K562 (cell line): ENCODE measurements at regions not wholly inside any gene's neighbourhood (a gene's known extent, or its start where the extent isn't known, plus 50 kb on each side); places are given as distances from the start of the nearest gene placed in this dataset.

Experiments used
- ATAC-seq: fragments of 200-7000 bp; cut with Tn5 transposase; 3 replicates; pipeline ENCODE4 v1.9.1; 2020; ENCODE audit warnings: moderate library complexity
- BruUV-seq: library from RNA; stranded (reverse); fragments of 400-500 nt; replicated peaks from 2 replicates; lab custom pipeline; 2021; lab: Mats Ljungman, UMichigan
- CTCF ChIA-PET: fragments of 300-600 bp; formaldehyde crosslinking; extraction: SDS; loops from one replicate; lab custom pipeline; 2021; ENCODE audit warnings: low intra/inter-chr PET ratio; lab: Yijun Ruan, JAX
- POLR2A ChIA-PET: fragments of 300-600, 350-650 bp; sonication (Branson Sonifier 250); formaldehyde crosslinking; extraction: SDS; loops from one replicate; lab custom pipeline; 2021; ENCODE audit warnings: antibody characterized with exemption, inconsistent platforms; lab: Yijun Ruan, JAX
- DNase-seq, 4 experiments: peaks; one replicate each; pipeline versions ENCODE4 v3.0.0 to v3.0.0-alpha.2; 2011 to 2018; ENCODE audit warnings: low spot score in 3 of 4, mixed read lengths in 3 of 4; ENCODE audit errors: extremely low read depth in 1 of 4
- FAIRE-seq: peaks from 2 replicates; lab custom pipeline; 2011; peaks lifted over from hg19 to GRCh38; lab: Jason Lieb, UNC
- H2AFZ ChIP-seq: 2 replicates; pipeline ENCODE4 v1.6.0; 2011; ENCODE audit warnings: low read depth, low read length, control low read depth, inconsistent platforms
- H3K27ac ChIP-seq: fragments of 200-600 bp; 3 replicates; pipeline ENCODE4 v1.8.0; 2011; ENCODE audit warnings: low read depth, mild to moderate bottlenecking, control low read depth, inconsistent platforms, low read length, moderate library complexity, mixed read lengths; ENCODE audit errors: extremely low read depth
- H3K27me3 ChIP-seq, 2 experiments: fragments of 300-600 bp in 1 of 2; 2 replicates in 1 of 2; 3 replicates in 1 of 2; pipeline versions ENCODE4 v1.6.0 to v1.8.0; 2011; ENCODE audit warnings: inconsistent platforms in 2 of 2, low read length in 2 of 2, mild to moderate bottlenecking in 1 of 2, mixed read lengths in 1 of 2, moderate library complexity in 1 of 2; ENCODE audit not compliant: control insufficient read depth in 2 of 2, insufficient read depth in 2 of 2
- H3K36me3 ChIP-seq: fragments of 300-600 bp; 3 replicates; pipeline ENCODE4 v1.8.0; 2011; ENCODE audit warnings: mild to moderate bottlenecking, low read length, inconsistent platforms; ENCODE audit not compliant: control insufficient read depth, insufficient read depth
- H3K4me1 ChIP-seq, 2 experiments: fragments of 200-600 bp in 1 of 2; replicated peaks in 1 of 2; 2 replicates in 1 of 2; 3 replicates in 1 of 2; pipeline versions ENCODE4 v1.5.1 to v1.8.0; 2011; ENCODE audit warnings: inconsistent platforms in 2 of 2, low read length in 2 of 2, mild to moderate bottlenecking in 1 of 2, mixed read lengths in 1 of 2, moderate library complexity in 1 of 2; ENCODE audit not compliant: control insufficient read depth in 2 of 2, insufficient read depth in 2 of 2
- H3K4me2 ChIP-seq: 2 replicates; pipeline ENCODE4 v1.6.1; 2011; ENCODE audit warnings: low read length, control low read depth, inconsistent platforms, mixed read lengths; ENCODE audit not compliant: insufficient read depth
- H3K4me3 ChIP-seq: fragments of 200-600 bp; sonication (generic), shearing (Covaris generic); 2 replicates; pipeline ENCODE4 v1.5.1; 2016; ENCODE audit warnings: control low read depth, inconsistent platforms
- H3K79me2 ChIP-seq: fragments of 200-600 bp; 3 replicates; pipeline ENCODE4 v1.8.0; 2011; ENCODE audit warnings: low read length, inconsistent platforms; ENCODE audit not compliant: control insufficient read depth, insufficient read depth
- H3K9ac ChIP-seq, 2 experiments: 2 replicates each; pipeline versions ENCODE4 v1.6.0 to v1.6.1; 2011; ENCODE audit warnings: low read depth in 2 of 2, low read length in 2 of 2, control low read depth in 1 of 2, inconsistent platforms in 1 of 2, mild to moderate bottlenecking in 1 of 2, mixed read lengths in 1 of 2; ENCODE audit not compliant: insufficient read depth in 1 of 2
- H3K9me1 ChIP-seq: one replicate; pipeline ENCODE4 v1.6.0; 2011; ENCODE audit warnings: inconsistent platforms, mild to moderate bottlenecking, low read length, moderate library complexity; ENCODE audit not compliant: control insufficient read depth, insufficient read depth
- H3K9me3 ChIP-seq: replicated peaks from 2 replicates; pipeline ENCODE4 v1.5.1; 2011; ENCODE audit warnings: low read depth, low read length, inconsistent platforms; ENCODE audit not compliant: control insufficient read depth, insufficient read depth
- H4K20me1 ChIP-seq: replicated peaks from 2 replicates; pipeline ENCODE4 v1.6.1; 2011; ENCODE audit warnings: low read length, inconsistent platforms, mixed read lengths; ENCODE audit not compliant: control insufficient read depth, insufficient read depth
- HDGF ChIP-seq: fragments of 450-650 bp; IDR thresholded peaks from 2 replicates; pipeline ENCODE4 v1.6.1; 2016
- NR2C2 ChIP-seq, 2 experiments: fragments of 200-800 bp in 1 of 2; sonication (Bioruptor generic) in 1 of 2; sonication (generic) in 1 of 2; formaldehyde crosslinking in 1 of 2; IDR thresholded peaks; 2 replicates each; pipeline versions ENCODE4 v1.6.1 to v1.8.0; 2016 to 2022; ENCODE audit warnings: mild to moderate bottlenecking in 1 of 2, missing compliant biosample characterization in 1 of 2, missing genetic modification characterization in 1 of 2, missing genetic modification reagents in 1 of 2
- RFX1 ChIP-seq: fragments of 450-650 bp; IDR thresholded peaks from 2 replicates; pipeline ENCODE4 v1.6.1; 2016; ENCODE audit warnings: mild to moderate bottlenecking, moderate library complexity
- SIN3A ChIP-seq, 2 experiments: fragments of 150-350 bp in 1 of 2; IDR thresholded peaks; 2 replicates each; pipeline ENCODE4 v1.6.1; 2011 to 2016; ENCODE audit warnings: borderline replicate concordance in 2 of 2, low read depth in 2 of 2, low read length in 2 of 2, mild to moderate bottlenecking in 2 of 2, moderate library complexity in 2 of 2; ENCODE audit not compliant: control insufficient read depth in 1 of 2
- SIRT6 ChIP-seq: IDR thresholded peaks from one replicate; pipeline ENCODE4 v1.6.1; 2012; ENCODE audit warnings: low read depth, mild to moderate bottlenecking, control low read depth, inconsistent platforms, low read length, moderate library complexity
- STAT5A ChIP-seq: IDR thresholded peaks from 2 replicates; pipeline ENCODE4 v1.6.1; 2012; ENCODE audit warnings: low read length, inconsistent platforms, borderline replicate concordance
- TFAP4 ChIP-seq: sonication (generic); formaldehyde crosslinking; IDR thresholded peaks from 2 replicates; pipeline ENCODE4 v1.8.0; 2022; ENCODE audit warnings: missing genetic modification reagents, mild to moderate bottlenecking, moderate library complexity, borderline replicate concordance
- THRAP3 ChIP-seq: fragments of 450-650 bp; IDR thresholded peaks from 2 replicates; pipeline ENCODE4 v1.6.1; 2016; ENCODE audit warnings: mild to moderate bottlenecking, inconsistent platforms, borderline replicate concordance
- ZBTB17 ChIP-seq: fragments of 450-650 bp; formaldehyde crosslinking; IDR thresholded peaks from 2 replicates; pipeline ENCODE4 v1.4.0; 2020; ENCODE audit warnings: mild to moderate bottlenecking
- ZNF445 ChIP-seq: fragments of 250-450 bp; sonication (Bioruptor Pico); IDR thresholded peaks from 2 replicates; pipeline ENCODE4 v1.4.0; 2020; ENCODE audit warnings: low read depth, mild to moderate bottlenecking, moderate library complexity
- ZNF830 ChIP-seq: fragments of 250-450 bp; sonication (Bioruptor Pico); IDR thresholded peaks from 2 replicates; pipeline ENCODE4 v1.5.0; 2021; ENCODE audit warnings: mild to moderate bottlenecking
- WGBS: fragments of 100-300 bp; shearing (Covaris generic); methylation state at CpG from one replicate; pipeline ENCODE4 v1.1.6; 2016; ENCODE audit warnings: low coverage, mixed read lengths; ENCODE audit not compliant: insufficient coverage; ENCODE audit errors: missing lambda C conversion rate; 5-methylcytosine and 5-hydroxymethylcytosine counted together
- in situ Hi-C: fragments of 300-500 bp; cut with MboI; formaldehyde crosslinking; loops from 4 replicates; pipeline ENCODE4 v1.15.0; 2018; ENCODE audit warnings: inconsistent platforms, mixed read lengths
- intact Hi-C: fragments of 100-400 bp; cut with micrococcal nuclease; formaldehyde crosslinking; loops from 2 replicates; pipeline ENCODE4 v1.14.2; 2022

GRCh38 chr12:80033448-80033847 lies 65.9 kb upstream of the OTOGL start (continued):
- TF ChIP-seq NR2C2 (CRISPR knock-in tag; IDR thresholded peaks at IDR 0.05) = no peak
- TF ChIP-seq NR2C2 (tag; IDR thresholded peaks at IDR 0.05) = no peak
- TF ChIP-seq SIRT6 = no peak
- no peak for TF ChIP-seq SIN3A (IDR thresholded peaks at IDR 0.05; ENCODE audit: borderline replicate concordance in 2 of 2, control insufficient read depth in 1 of 2, low read depth in 2 of 2, low read length in 2 of 2)
- TF ChIP-seq STAT5A = no peak
- no peak for TF ChIP-seq TFAP4 (CRISPR knock-in tag)
- TF ChIP-seq ZBTB17 (CRISPR knock-in tag) = no peak
- no peak for TF ChIP-seq HDGF
- TF ChIP-seq ZNF830 (CRISPR knock-in tag) = no peak
- no peak for TF ChIP-seq ZNF445 (CRISPR knock-in tag)

- POLR2A ChIA-PET = interaction anchor here (0.8 to 1.2 kb wide), 2 partner anchors 13 kb away, joined by 3 read pairs; no protein-coding TSS in a partner anchor
- H3K79me2 ChIP-seq = no peaks in the 10 kb centered on the region
These were observed 66.4 kb upstream of the OTOGL start for GRCh38 chr12:80032946-80033345.

More at GRCh38 chr12:80032946-80033345, 66.4 kb upstream of the OTOGL start:
- WGBS = 0% methylated on average over 1 of the region's 1 CpG
- Histone ChIP-seq H3K4me1 (no peaks in the 10 kb centered on the region; a peak in 1 of 5 replicates), H3K9me1 (no peaks in the 10 kb centered on the region), H3K27me3 (no peaks in the 10 kb centered on the region), H3K9ac (no peak overlapping the region), H2AFZ (no peak overlapping the region), H3K4me2 (no peak overlapping the region), H4K20me1 (no peaks in the 10 kb centered on the region), H3K27ac (no peak overlapping the region), H3K4me3 (no peak overlapping the region), H3K36me3 (no peaks in the 10 kb centered on the region), H3K9me3 (no peaks in the 10 kb centered on the region)
- in situ Hi-C loops = no loop called here
- CTCF ChIA-PET = no interaction called here
- no TSS peak for BruUV-seq
- DNase-seq (no peak), ATAC-seq (no peak), FAIRE-seq (no peak)
- intact Hi-C loops = no loop called here
- TF ChIP-seq RFX1 (peak; percentile 59), THRAP3 (no peak)
